Astrocyte (in vitro differentiated cells and primary cell): ENCODE measurements at regions not wholly inside any gene's neighbourhood (a gene's known extent, or its start where the extent isn't known, plus 50 kb on each side); places are given as distances from the start of the nearest gene placed in this dataset.

Experiments used
- DNase-seq: peaks from one replicate; pipeline ENCODE4 v3.0.0-alpha.2; 2010; ENCODE audit warnings: low read depth
- FAIRE-seq: peaks from 2 replicates; lab custom pipeline; 2011; peaks lifted over from hg19 to GRCh38; lab: Jason Lieb, UNC
- H2AFZ ChIP-seq: 2 replicates; pipeline ENCODE4 v1.6.0; 2012; ENCODE audit warnings: low read depth, low read length, inconsistent platforms
- H3K27ac ChIP-seq: 2 replicates; pipeline ENCODE4 v1.5.1; 2011; ENCODE audit warnings: low read depth, low read length, inconsistent platforms
- H3K27me3 ChIP-seq: 2 replicates; pipeline ENCODE4 v1.6.0; 2011; ENCODE audit warnings: low read length, inconsistent platforms; ENCODE audit not compliant: insufficient read depth
- H3K36me3 ChIP-seq: 2 replicates; pipeline ENCODE4 v1.5.1; 2011; ENCODE audit warnings: low read length, inconsistent platforms; ENCODE audit not compliant: insufficient read depth
- H3K4me1 ChIP-seq: 2 replicates; pipeline ENCODE4 v1.5.1; 2011; ENCODE audit warnings: low read length, inconsistent platforms; ENCODE audit not compliant: insufficient read depth
- H3K4me2 ChIP-seq: 2 replicates; pipeline ENCODE4 v1.6.0; 2012; ENCODE audit warnings: low read length, inconsistent platforms
- H3K4me3 ChIP-seq: 2 replicates; pipeline ENCODE4 v1.5.1; 2011; ENCODE audit warnings: low read depth, mild to moderate bottlenecking, low read length, inconsistent platforms; ENCODE audit not compliant: insufficient read depth
- H3K79me2 ChIP-seq: 2 replicates; pipeline ENCODE4 v1.6.0; 2012; ENCODE audit warnings: mild to moderate bottlenecking, low read length, inconsistent platforms; ENCODE audit not compliant: insufficient read depth
- H3K9ac ChIP-seq: 2 replicates; pipeline ENCODE4 v1.6.0; 2012; ENCODE audit warnings: mild to moderate bottlenecking, low read length, inconsistent platforms
- H3K9me3 ChIP-seq: 2 replicates; pipeline ENCODE4 v1.5.1; 2012; ENCODE audit warnings: low read depth, mild to moderate bottlenecking, low read length, inconsistent platforms; ENCODE audit not compliant: insufficient read depth
- H4K20me1 ChIP-seq: 2 replicates; pipeline ENCODE4 v1.6.0; 2012; ENCODE audit warnings: low read length, inconsistent platforms; ENCODE audit not compliant: insufficient read depth
- H3K27ac Mint-ChIP-seq: one replicate; pipeline ENCODE4 v1.8.0; 2021; ENCODE audit warnings: mild to moderate bottlenecking, mixed read lengths; ENCODE audit not compliant: unreplicated experiment
- H3K27me3 Mint-ChIP-seq: one replicate; pipeline ENCODE4 v1.8.0; 2021; ENCODE audit warnings: low read depth, mixed read lengths; ENCODE audit not compliant: unreplicated experiment
- H3K36me3 Mint-ChIP-seq: one replicate; pipeline ENCODE4 v1.8.0; 2021; ENCODE audit warnings: low read depth, mixed read lengths; ENCODE audit not compliant: unreplicated experiment
- H3K4me1 Mint-ChIP-seq: one replicate; pipeline ENCODE4 v1.8.0; 2021; ENCODE audit warnings: low read depth, mixed read lengths; ENCODE audit not compliant: unreplicated experiment
- H3K4me3 Mint-ChIP-seq: one replicate; pipeline ENCODE4 v1.8.0; 2021; ENCODE audit warnings: mild to moderate bottlenecking, moderate library complexity, mixed read lengths; ENCODE audit not compliant: unreplicated experiment
- H3K9me3 Mint-ChIP-seq: one replicate; pipeline ENCODE4 v1.8.0; 2021; ENCODE audit warnings: mild to moderate bottlenecking, mixed read lengths; ENCODE audit not compliant: unreplicated experiment
- CTCF ChIP-seq: IDR thresholded peaks from 2 replicates; pipeline ENCODE4 v1.5.1; 2011; ENCODE audit warnings: low read depth, mild to moderate bottlenecking, inconsistent platforms, low read length, moderate library complexity; ENCODE audit not compliant: insufficient read depth
- EZH2 ChIP-seq: IDR thresholded peaks from 2 replicates; pipeline ENCODE4 v1.6.1; 2012; ENCODE audit warnings: mild to moderate bottlenecking, low read length, inconsistent platforms; ENCODE audit not compliant: insufficient read depth

- Mint-ChIP-seq H3K27me3 (peaks cover 7% of the 10 kb centered on the region), H3K9me3 (no peaks in the 10 kb centered on the region), H3K27ac (no peak overlapping the region), H3K4me3 (no peak overlapping the region), H3K4me1 (peaks cover 7% of the 10 kb centered on the region), H3K36me3 (no peaks in the 10 kb centered on the region)
- DNase-seq (no peak), FAIRE-seq (no peak)
- Histone ChIP-seq H3K27ac (no peak overlapping the region), H3K4me1 (no peaks in the 10 kb centered on the region), H2AFZ (no peak overlapping the region), H4K20me1 (no peaks in the 10 kb centered on the region), H3K27me3 (no peaks in the 10 kb centered on the region), H3K36me3 (no peaks in the 10 kb centered on the region), H3K4me3 (no peak overlapping the region), H3K4me2 (no peak overlapping the region), H3K79me2 (no peaks in the 10 kb centered on the region), H3K9ac (no peak overlapping the region), H3K9me3 (no peaks in the 10 kb centered on the region)
- TF ChIP-seq EZH2, result no peak
Observed at GRCh38 chr2:19230626-19231025, 127.8 kb downstream of the OSR1 start.

GRCh38 chr2:19228715-19229114, 129.7 kb downstream of the OSR1 start:
- Mint-ChIP-seq H3K4me1 (peaks cover 7% of the 10 kb centered on the region), H3K27me3 (peaks cover 7% of the 10 kb centered on the region), H3K27ac (no peak overlapping the region), H3K4me3 (no peak overlapping the region), H3K36me3 (no peaks in the 10 kb centered on the region), H3K9me3 (no peaks in the 10 kb centered on the region)
- Histone ChIP-seq H3K4me1 (no peaks in the 10 kb centered on the region), H3K4me2 (no peak overlapping the region), H3K27me3 (no peaks in the 10 kb centered on the region), H3K9me3 (no peaks in the 10 kb centered on the region), H3K79me2 (no peaks in the 10 kb centered on the region), H2AFZ (no peak overlapping the region), H3K36me3 (no peaks in the 10 kb centered on the region), H3K4me3 (no peak overlapping the region), H3K9ac (no peak overlapping the region), H3K27ac (no peak overlapping the region), H4K20me1 (no peaks in the 10 kb centered on the region)
- no peak for DNase-seq
- FAIRE-seq, result no peak
- TF ChIP-seq EZH2, result no peak
- no peak for TF ChIP-seq CTCF

- Histone ChIP-seq H3K4me2 (no peak overlapping the region), H3K27ac (no peak overlapping the region), H3K9ac (no peak overlapping the region), H3K4me1 (no peaks in the 10 kb centered on the region), H3K36me3 (no peaks in the 10 kb centered on the region), H3K79me2 (no peaks in the 10 kb centered on the region), H3K27me3 (no peaks in the 10 kb centered on the region), H3K9me3 (no peaks in the 10 kb centered on the region), H3K4me3 (no peak overlapping the region), H2AFZ (no peak overlapping the region), H4K20me1 (no peaks in the 10 kb centered on the region)
- H3K36me3 Mint-ChIP-seq, result no peaks in the 10 kb centered on the region
- no peak overlapping the region for H3K4me3 Mint-ChIP-seq
- TF ChIP-seq EZH2 (no peak), CTCF (no peak)
- no peak overlapping the region for H3K27ac Mint-ChIP-seq
- DNase-seq (no peak), FAIRE-seq (no peak)
- H3K27me3 Mint-ChIP-seq, result peaks cover 7% of the 10 kb centered on the region
- H3K4me1 Mint-ChIP-seq, result peaks cover 7% of the 10 kb centered on the region
- no peaks in the 10 kb centered on the region for H3K9me3 Mint-ChIP-seq
Observed at GRCh38 chr2:19228181-19228593, 130.2 kb downstream of the OSR1 start.
